ENCODE measurements at regions not wholly inside any gene's neighbourhood (a gene's known extent, or its start where the extent isn't known, plus 50 kb on each side); places are given as distances from the start of the nearest gene placed in this dataset.

GRCh38 chr6:92945799-92946198, 473.6 kb downstream of the EPHA7 start:
- TF ChIP-seq POLR2AphosphoS5 (IDR thresholded peaks at IDR 0.05; ENCODE audit: low read depth) (no peak), REST (IDR thresholded peaks at IDR 0.05; ENCODE audit: insufficient replicate concordance, low read depth) (no peak), GABPA (IDR thresholded peaks at IDR 0.05; ENCODE audit: low read depth) (no peak)
- TF ChIP-seq, protein P1, sequence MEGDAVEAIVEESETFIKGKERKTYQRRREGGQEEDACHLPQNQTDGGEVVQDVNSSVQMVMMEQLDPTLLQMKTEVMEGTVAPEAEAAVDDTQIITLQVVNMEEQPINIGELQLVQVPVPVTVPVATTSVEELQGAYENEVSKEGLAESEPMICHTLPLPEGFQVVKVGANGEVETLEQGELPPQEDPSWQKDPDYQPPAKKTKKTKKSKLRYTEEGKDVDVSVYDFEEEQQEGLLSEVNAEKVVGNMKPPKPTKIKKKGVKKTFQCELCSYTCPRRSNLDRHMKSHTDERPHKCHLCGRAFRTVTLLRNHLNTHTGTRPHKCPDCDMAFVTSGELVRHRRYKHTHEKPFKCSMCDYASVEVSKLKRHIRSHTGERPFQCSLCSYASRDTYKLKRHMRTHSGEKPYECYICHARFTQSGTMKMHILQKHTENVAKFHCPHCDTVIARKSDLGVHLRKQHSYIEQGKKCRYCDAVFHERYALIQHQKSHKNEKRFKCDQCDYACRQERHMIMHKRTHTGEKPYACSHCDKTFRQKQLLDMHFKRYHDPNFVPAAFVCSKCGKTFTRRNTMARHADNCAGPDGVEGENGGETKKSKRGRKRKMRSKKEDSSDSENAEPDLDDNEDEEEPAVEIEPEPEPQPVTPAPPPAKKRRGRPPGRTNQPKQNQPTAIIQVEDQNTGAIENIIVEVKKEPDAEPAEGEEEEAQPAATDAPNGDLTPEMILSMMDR (IDR thresholded peaks at IDR 0.05; ENCODE audit: insufficient read depth, low read length): no peak
